Osteoblast (primary cell): ENCODE measurements at regions not wholly inside any gene's neighbourhood (a gene's known extent, or its start where the extent isn't known, plus 50 kb on each side); places are given as distances from the start of the nearest gene placed in this dataset.

Experiments
- DNase-seq: peaks from one replicate; pipeline ENCODE4 v3.0.0; 2011; ENCODE audit warnings: low spot score, mixed read lengths; ENCODE audit not compliant: insufficient read length; ENCODE audit errors: missing footprints
- H2AFZ ChIP-seq: 2 replicates; pipeline ENCODE4 v1.6.0; 2011; ENCODE audit warnings: mild to moderate bottlenecking, low read length
- H3K27ac ChIP-seq: 2 replicates; pipeline ENCODE4 v1.5.1; 2011; ENCODE audit warnings: mild to moderate bottlenecking, low read depth, low read length, moderate library complexity
- H3K27me3 ChIP-seq: 2 replicates; pipeline ENCODE4 v1.6.0; 2012; ENCODE audit warnings: mild to moderate bottlenecking, control low read depth, inconsistent platforms, low read length, moderate library complexity; ENCODE audit not compliant: insufficient read depth
- H3K36me3 ChIP-seq: 2 replicates; pipeline ENCODE4 v1.5.1; 2011; ENCODE audit warnings: mild to moderate bottlenecking, low read length, control low read depth, moderate library complexity; ENCODE audit not compliant: insufficient read depth
- H3K4me1 ChIP-seq: 2 replicates; pipeline ENCODE4 v1.5.1; 2011; ENCODE audit warnings: mild to moderate bottlenecking, low read length, control low read depth, moderate library complexity; ENCODE audit not compliant: insufficient read depth
- H3K4me2 ChIP-seq: 2 replicates; pipeline ENCODE4 v1.6.0; 2011; ENCODE audit warnings: mild to moderate bottlenecking, low read length; ENCODE audit not compliant: insufficient read depth
- H3K4me3 ChIP-seq: fragments of 200-600 bp; sonication (generic); 3 replicates; pipeline ENCODE4 v1.5.1; 2012; ENCODE audit warnings: mild to moderate bottlenecking, low read length, inconsistent platforms; ENCODE audit not compliant: insufficient read depth
- H3K79me2 ChIP-seq: 2 replicates; pipeline ENCODE4 v1.6.0; 2012; ENCODE audit warnings: mild to moderate bottlenecking, low read length, control low read depth, inconsistent platforms; ENCODE audit not compliant: insufficient read depth
- H3K9me3 ChIP-seq: 2 replicates; pipeline ENCODE4 v1.5.1; 2011; ENCODE audit warnings: low read depth, low read length, control low read depth
- H4K20me1 ChIP-seq: 2 replicates; pipeline ENCODE4 v1.6.0; 2012; ENCODE audit warnings: mild to moderate bottlenecking, low read length, control low read depth; ENCODE audit not compliant: insufficient read depth
- TF ChIP-seq, protein P1 (sequence below): IDR thresholded peaks from 2 replicates; pipeline ENCODE4 v1.5.1; 2011; ENCODE audit warnings: mild to moderate bottlenecking, low read depth, low read length, moderate library complexity; ENCODE audit errors: extremely low read depth

- no peaks in the 10 kb centered on the region for H3K27me3 ChIP-seq
- DNase-seq: no peak
- no peaks in the 10 kb centered on the region for H3K36me3 ChIP-seq
- TF ChIP-seq, protein P1, sequence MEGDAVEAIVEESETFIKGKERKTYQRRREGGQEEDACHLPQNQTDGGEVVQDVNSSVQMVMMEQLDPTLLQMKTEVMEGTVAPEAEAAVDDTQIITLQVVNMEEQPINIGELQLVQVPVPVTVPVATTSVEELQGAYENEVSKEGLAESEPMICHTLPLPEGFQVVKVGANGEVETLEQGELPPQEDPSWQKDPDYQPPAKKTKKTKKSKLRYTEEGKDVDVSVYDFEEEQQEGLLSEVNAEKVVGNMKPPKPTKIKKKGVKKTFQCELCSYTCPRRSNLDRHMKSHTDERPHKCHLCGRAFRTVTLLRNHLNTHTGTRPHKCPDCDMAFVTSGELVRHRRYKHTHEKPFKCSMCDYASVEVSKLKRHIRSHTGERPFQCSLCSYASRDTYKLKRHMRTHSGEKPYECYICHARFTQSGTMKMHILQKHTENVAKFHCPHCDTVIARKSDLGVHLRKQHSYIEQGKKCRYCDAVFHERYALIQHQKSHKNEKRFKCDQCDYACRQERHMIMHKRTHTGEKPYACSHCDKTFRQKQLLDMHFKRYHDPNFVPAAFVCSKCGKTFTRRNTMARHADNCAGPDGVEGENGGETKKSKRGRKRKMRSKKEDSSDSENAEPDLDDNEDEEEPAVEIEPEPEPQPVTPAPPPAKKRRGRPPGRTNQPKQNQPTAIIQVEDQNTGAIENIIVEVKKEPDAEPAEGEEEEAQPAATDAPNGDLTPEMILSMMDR: no peak
- H3K27ac ChIP-seq: no peak overlapping the region
- no peak overlapping the region for H2AFZ ChIP-seq
- H3K79me2 ChIP-seq: no peaks in the 10 kb centered on the region
- H3K9me3 ChIP-seq: peaks cover 3% of the 10 kb centered on the region
- no peak overlapping the region for H3K4me2 ChIP-seq
- H3K4me1 ChIP-seq: no peaks in the 10 kb centered on the region
- no peak overlapping the region for H3K4me3 ChIP-seq
- no peaks in the 10 kb centered on the region for H4K20me1 ChIP-seq
Measured at GRCh38 chr4:136805617-136806016, 726.7 kb downstream of the PCDH18 start.

DNA sequence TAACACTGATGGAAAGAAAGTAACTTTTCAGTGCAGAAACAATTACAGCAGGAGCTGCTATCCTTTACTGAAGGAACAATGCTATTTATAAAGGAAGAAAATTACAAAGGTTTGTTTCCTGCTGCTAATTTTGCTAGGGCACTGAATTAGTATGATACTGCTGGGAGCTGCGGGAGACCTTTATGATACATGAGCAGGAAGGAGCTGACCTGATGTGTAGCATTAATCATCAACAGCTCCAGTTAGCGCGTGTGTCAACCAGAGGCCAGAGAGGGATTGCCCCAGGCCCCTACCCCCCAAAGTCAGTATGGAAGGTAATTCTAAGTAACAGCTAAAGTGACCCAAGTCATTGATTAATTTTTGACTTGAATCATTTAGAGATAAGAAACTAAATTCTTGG, 728.9 kb downstream of the PCDH18 start:
- no peak overlapping the region for H3K4me3 ChIP-seq
- H3K79me2 ChIP-seq: no peaks in the 10 kb centered on the region
- H3K4me2 ChIP-seq: no peak overlapping the region
- H3K27ac ChIP-seq: no peak overlapping the region
- no peaks in the 10 kb centered on the region for H3K36me3 ChIP-seq
- H4K20me1 ChIP-seq: no peaks in the 10 kb centered on the region
- no peaks in the 10 kb centered on the region for H3K4me1 ChIP-seq
- H2AFZ ChIP-seq: no peak overlapping the region
- no peak for DNase-seq
- peaks cover 3% of the 10 kb centered on the region for H3K9me3 ChIP-seq
- TF ChIP-seq, protein P1: no peak
- no peaks in the 10 kb centered on the region for H3K27me3 ChIP-seq

DNA sequence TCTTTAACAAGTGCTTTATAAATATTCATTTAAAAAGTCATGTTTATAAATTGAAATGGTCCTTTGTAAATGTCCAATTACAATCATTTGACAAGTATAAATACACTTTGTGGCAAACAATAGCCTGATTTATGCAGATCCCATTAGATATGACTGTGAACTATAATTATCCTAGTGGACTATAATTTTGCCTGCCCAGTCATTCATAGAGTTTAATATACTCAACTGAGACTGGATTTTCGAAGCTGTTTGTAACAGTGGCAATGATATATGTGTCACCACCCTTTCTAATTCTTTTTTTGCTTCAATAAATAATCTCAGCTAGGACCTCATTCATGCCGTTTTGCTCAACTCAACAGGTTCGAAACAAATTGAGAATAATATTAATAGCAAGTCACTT, 732.0 kb downstream of the PCDH18 start:
- H3K9me3 ChIP-seq: no peaks in the 10 kb centered on the region
- H2AFZ ChIP-seq: no peak overlapping the region
- no peak overlapping the region for H3K27ac ChIP-seq
- H3K4me2 ChIP-seq: no peak overlapping the region
- TF ChIP-seq, protein P1: no peak
- no peak overlapping the region for H3K4me3 ChIP-seq
- no peak for DNase-seq
- no peaks in the 10 kb centered on the region for H3K36me3 ChIP-seq
- no peaks in the 10 kb centered on the region for H4K20me1 ChIP-seq
- no peaks in the 10 kb centered on the region for H3K4me1 ChIP-seq
- no peaks in the 10 kb centered on the region for H3K27me3 ChIP-seq
- no peaks in the 10 kb centered on the region for H3K79me2 ChIP-seq

GRCh38 chr4:136796953-136797352, 735.3 kb downstream of the PCDH18 start:
- Histone ChIP-seq H3K4me1 (no peaks in the 10 kb centered on the region), H3K27ac (no peak overlapping the region), H3K36me3 (no peaks in the 10 kb centered on the region), H3K79me2 (no peaks in the 10 kb centered on the region), H3K4me2 (no peak overlapping the region), H2AFZ (no peak overlapping the region), H3K27me3 (no peaks in the 10 kb centered on the region), H3K4me3 (no peak overlapping the region), H3K9me3 (no peaks in the 10 kb centered on the region), H4K20me1 (no peaks in the 10 kb centered on the region)
- no peak for DNase-seq
- TF ChIP-seq, protein P1: no peak
